ENCODE measurements at regions not wholly inside any gene's neighbourhood (a gene's known extent, or its start where the extent isn't known, plus 50 kb on each side); places are given as distances from the start of the nearest gene placed in this dataset.

DNA sequence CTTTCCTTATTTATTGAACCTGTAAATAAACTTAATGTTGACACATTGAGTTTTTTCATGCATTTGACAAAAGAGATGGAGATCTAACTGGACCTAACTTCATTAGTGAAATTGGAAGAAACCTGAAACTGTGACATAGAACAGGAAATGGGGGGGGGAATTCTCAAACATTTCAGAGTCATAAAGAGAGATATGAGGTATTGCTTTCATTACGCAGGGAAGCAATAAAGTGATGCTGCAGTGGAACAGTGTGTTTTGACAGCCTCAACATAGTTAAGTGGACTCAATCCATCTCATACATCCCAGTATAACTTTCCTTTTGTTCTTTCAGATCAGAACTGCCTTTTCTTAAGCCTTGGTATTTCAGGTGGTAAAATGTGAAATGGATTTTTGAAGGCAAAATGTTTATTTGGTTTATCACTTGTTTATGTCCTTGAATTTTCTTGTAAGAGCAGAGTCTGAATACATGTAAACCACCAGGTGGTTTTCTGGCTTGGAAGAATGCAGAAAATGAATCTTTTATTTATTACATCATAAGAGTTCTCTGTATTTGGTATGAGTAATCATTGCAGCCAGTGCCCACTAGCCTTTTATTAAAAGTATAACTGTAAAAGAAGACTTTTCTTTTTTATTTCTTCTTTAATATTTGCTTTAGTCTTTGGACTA, 132.5 kb downstream of the ZNF326 start:
- no peaks in the 10 kb centered on the region for H3K36me3 ChIP-seq (ENCODE audit: insufficient read depth, low read length)
- no peak for DNase-seq (ENCODE audit: low read depth, low spot score)
- no peak overlapping the region for H3K4me3 ChIP-seq
- H3K9me3 ChIP-seq (ENCODE audit: low read depth, low read length) = no peaks in the 10 kb centered on the region
- TF ChIP-seq POLR2AphosphoS5 (IDR thresholded peaks at IDR 0.05; ENCODE audit: borderline replicate concordance, low read depth, low read length) (no peak), FOXP2 (optimal IDR thresholded peaks at IDR 0.05; ENCODE audit: control extremely low read depth, extremely low read length, insufficient read depth) (no peak), EZH2 (IDR thresholded peaks at IDR 0.05) (no peak)
- H3K27ac ChIP-seq = no peak overlapping the region
- H3K9ac ChIP-seq (ENCODE audit: insufficient read length) = no peak overlapping the region

DNA sequence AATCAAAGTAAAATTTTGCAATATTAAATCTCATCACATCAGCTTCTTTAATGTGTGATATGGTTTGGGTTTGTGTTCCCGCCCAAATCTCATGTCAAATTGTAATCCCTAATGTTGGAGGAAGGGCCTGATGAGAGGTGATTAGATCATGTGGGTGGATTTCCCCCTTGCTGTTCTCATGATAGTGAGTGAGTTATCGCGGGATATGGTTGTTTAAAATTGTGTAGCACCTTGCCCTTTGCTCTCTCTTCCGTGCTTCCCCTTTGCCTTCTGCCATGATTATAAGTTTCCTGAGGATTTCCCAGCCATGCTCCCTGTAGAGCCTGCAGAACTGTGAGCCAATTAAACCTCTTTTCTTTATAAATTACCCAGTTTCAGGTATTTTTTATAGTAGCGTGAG, 131.9 kb downstream of the ZNF326 start:
- H3K36me3 ChIP-seq (ENCODE audit: insufficient read depth, low read length) = no peaks in the 10 kb centered on the region
- no peak for TF ChIP-seq FOXP2 (optimal IDR thresholded peaks at IDR 0.05; ENCODE audit: control extremely low read depth, extremely low read length, insufficient read depth)
- no peak for TF ChIP-seq POLR2AphosphoS5 (IDR thresholded peaks at IDR 0.05; ENCODE audit: borderline replicate concordance, low read depth, low read length)
- no peak for TF ChIP-seq EZH2 (IDR thresholded peaks at IDR 0.05)
- no peak overlapping the region for H3K4me3 ChIP-seq
- no peak for DNase-seq (ENCODE audit: low read depth, low spot score)
- H3K9me3 ChIP-seq (ENCODE audit: low read depth, low read length) = no peaks in the 10 kb centered on the region
- H3K9ac ChIP-seq (ENCODE audit: insufficient read length) = no peak overlapping the region
- no peak overlapping the region for H3K27ac ChIP-seq

DNA sequence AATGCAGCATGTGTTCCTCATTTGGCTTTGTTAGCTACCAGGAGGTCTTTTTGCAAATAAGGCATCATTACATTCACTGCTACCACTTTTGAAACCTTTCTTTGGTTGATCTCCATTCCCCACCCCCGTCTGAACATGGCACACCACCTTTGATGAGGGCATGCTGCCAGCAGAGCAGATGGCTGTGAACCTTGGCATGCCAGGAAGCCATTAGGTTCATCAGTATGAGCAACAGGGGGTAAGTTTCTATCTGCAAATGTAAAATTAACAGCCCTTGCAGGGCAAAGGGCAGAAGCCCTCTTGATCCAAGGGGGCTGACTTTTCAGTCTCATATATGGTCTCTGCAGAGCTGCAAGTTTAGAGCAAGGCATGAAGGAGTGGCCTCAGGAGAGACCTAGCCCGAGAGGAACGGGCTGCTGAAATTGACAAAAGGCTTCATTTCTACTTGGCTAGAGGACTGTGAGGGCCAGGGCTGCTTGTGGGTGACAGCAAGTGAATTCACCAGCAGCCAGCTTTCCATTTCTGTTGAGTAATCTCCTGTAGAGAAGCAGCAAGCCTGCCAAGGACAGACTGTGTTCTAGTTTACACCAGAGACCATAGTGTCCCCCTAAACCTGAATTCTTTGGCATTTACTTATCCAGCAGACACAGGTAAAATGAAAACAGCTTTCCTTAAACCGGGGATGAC, 127.9 kb downstream of the ZNF326 start:
- DNase-seq (ENCODE audit: low read depth, low spot score) = no peak
- H3K36me3 ChIP-seq (ENCODE audit: insufficient read depth, low read length) = no peaks in the 10 kb centered on the region; the same call in 1 of the 2 replicates
- no peaks in the 10 kb centered on the region for H3K9me3 ChIP-seq (ENCODE audit: low read depth, low read length)
- no peak overlapping the region for H3K4me3 ChIP-seq
- 0 out of 2 replicates have a peak overlapping the region, but pooled peaks have one; percentile 12 for H3K27ac ChIP-seq
- TF ChIP-seq POLR2AphosphoS5 (IDR thresholded peaks at IDR 0.05; ENCODE audit: borderline replicate concordance, low read depth, low read length) (no peak), EZH2 (IDR thresholded peaks at IDR 0.05) (no peak), FOXP2 (optimal IDR thresholded peaks at IDR 0.05; ENCODE audit: control extremely low read depth, extremely low read length, insufficient read depth) (no peak)
- no peak overlapping the region for H3K9ac ChIP-seq (ENCODE audit: insufficient read length)

DNA sequence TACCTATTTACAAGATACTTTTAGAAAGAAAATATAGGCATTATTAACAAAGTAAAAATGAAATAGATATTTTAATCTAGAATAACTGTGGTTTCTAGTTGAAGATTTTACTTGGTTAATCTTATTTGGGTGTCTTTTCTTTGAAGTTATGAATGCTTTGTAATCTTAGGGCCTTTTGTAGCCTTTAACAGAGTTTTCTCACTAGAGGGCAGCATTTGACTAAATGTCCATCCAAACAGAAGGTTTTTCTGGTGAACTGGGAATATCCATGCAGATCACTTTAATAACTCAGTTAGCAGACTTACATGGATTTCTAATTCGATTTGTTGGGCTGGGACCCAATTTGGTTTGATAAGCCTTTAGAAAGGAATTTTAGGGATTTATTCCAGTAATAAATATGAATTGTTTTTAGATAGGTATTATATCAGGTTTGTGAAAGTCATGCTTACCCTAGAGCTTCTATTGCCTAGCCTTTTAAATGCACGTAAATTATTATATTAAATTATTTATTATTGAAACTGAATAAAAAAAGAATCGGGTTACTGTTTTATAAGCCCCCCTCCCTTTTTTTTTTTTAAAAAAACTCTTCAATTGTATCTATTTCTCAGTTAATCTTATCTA, 119.7 kb downstream of the ZNF326 start:
- H3K36me3 ChIP-seq (ENCODE audit: insufficient read depth, low read length) = no peaks in the 10 kb centered on the region
- DNase-seq (ENCODE audit: low read depth, low spot score) = peak; percentile 82
- H3K9me3 ChIP-seq (ENCODE audit: low read depth, low read length) = no peaks in the 10 kb centered on the region
- H3K9ac ChIP-seq (ENCODE audit: insufficient read length) = peak overlapping the region; percentile 30
- peak overlapping the region; percentile 12; the same call in 1 of the 2 replicates for H3K27ac ChIP-seq
- no peak for TF ChIP-seq EZH2 (IDR thresholded peaks at IDR 0.05)
- no peak for TF ChIP-seq FOXP2 (optimal IDR thresholded peaks at IDR 0.05; ENCODE audit: control extremely low read depth, extremely low read length, insufficient read depth)
- no peak overlapping the region for H3K4me3 ChIP-seq

DNA sequence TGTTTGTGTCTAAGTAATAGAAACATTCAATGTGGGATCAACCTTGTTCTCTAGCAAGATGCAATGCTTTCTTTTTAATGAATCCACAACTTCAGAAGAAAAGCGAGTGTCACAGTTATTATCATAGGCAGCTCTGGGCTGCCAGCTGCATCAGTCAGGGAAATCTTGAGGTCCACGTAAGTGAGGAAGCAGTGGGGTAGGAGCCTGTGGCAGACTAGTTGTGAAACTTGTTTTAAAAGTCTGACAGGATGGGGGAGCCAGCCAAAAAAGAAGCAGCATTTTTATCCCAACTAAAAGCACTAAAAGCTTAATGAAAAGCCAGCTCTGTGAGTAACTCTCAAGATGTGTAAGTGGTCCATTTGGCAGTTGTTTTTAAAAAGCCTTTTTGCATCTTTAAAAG, 113.1 kb downstream of the ZNF326 start:
- TF ChIP-seq EZH2 (IDR thresholded peaks at IDR 0.05) (no peak), FOXP2 (optimal IDR thresholded peaks at IDR 0.05; ENCODE audit: control extremely low read depth, extremely low read length, insufficient read depth) (no peak), POLR2AphosphoS5 (IDR thresholded peaks at IDR 0.05; ENCODE audit: borderline replicate concordance, low read depth, low read length) (no peak)
- Histone ChIP-seq H3K27ac (peak overlapping the region; percentile 64), H3K9me3 (ENCODE audit: low read depth, low read length) (no peaks in the 10 kb centered on the region), H3K36me3 (ENCODE audit: insufficient read depth, low read length) (no peaks in the 10 kb centered on the region), H3K4me3 (no peak overlapping the region), H3K9ac (ENCODE audit: insufficient read length) (no peak overlapping the region)
- no peak for DNase-seq (ENCODE audit: low read depth, low spot score)

DNA sequence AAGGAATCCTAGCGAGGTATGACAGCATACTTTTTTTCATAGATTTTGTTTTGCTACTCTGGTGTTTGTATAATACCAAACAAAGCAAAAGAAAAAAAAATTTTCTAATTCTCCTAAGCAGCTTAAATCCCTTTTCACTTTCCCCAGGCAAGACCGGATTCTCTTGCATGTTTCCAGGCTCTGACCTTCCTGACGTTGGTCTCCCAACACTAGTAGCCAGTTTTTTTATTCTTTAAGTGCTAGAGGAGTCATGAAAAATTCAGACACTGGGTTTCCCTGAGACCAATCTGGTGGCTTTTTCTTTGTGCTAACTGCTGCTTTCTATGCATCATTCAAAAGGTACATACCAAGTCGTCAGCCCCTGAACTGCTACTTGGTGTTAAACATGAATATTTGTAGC, 111.4 kb downstream of the ZNF326 start:
- Histone ChIP-seq H3K4me3 (no peak overlapping the region), H3K9ac (ENCODE audit: insufficient read length) (no peak overlapping the region), H3K9me3 (ENCODE audit: low read depth, low read length) (no peaks in the 10 kb centered on the region), H3K27ac (peak overlapping the region; percentile 64; the same call in 1 of the 2 replicates), H3K36me3 (ENCODE audit: insufficient read depth, low read length) (no peaks in the 10 kb centered on the region)
- no peak for TF ChIP-seq EZH2 (IDR thresholded peaks at IDR 0.05)
- no peak for TF ChIP-seq FOXP2 (optimal IDR thresholded peaks at IDR 0.05; ENCODE audit: control extremely low read depth, extremely low read length, insufficient read depth)
- TF ChIP-seq POLR2AphosphoS5 (IDR thresholded peaks at IDR 0.05; ENCODE audit: borderline replicate concordance, low read depth, low read length) = no peak
- no peak for DNase-seq (ENCODE audit: low read depth, low spot score)

DNA sequence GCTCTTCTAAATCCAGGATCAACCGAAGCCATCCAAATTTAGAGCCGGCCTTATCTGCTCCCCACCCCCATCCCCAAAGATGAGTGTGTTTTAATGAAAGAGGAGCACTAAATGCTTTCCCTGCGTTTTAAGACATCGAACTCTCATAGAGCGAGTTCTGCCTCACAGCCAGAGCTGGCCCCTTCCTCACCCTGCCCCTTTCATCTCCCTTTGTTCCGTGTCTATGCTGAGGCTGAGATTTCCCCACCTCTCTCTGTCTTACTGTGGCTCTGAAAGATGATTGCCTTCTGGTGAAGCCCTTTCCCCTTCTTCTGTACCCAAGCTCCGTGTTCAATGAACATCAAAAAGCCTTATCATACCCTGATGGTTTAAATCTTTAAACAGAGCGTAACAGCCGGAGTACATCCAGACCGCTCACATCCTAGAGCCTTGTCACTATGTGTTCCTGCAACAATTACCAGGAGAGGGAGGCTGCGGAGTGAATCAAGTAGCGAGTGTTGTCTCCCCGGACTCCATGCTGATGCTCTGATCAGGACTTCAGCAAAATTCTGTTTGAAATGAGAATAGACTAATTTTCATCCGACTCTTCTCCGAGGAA, 110.1 kb downstream of the ZNF326 start:
- Histone ChIP-seq H3K36me3 (ENCODE audit: insufficient read depth, low read length) (no peaks in the 10 kb centered on the region), H3K9me3 (ENCODE audit: low read depth, low read length) (no peaks in the 10 kb centered on the region), H3K27ac (peak overlapping the region; percentile 28; the same call in 1 of the 2 replicates), H3K4me3 (no peak overlapping the region), H3K9ac (ENCODE audit: insufficient read length) (no peak overlapping the region)
- TF ChIP-seq EZH2 (IDR thresholded peaks at IDR 0.05) (no peak), FOXP2 (optimal IDR thresholded peaks at IDR 0.05; ENCODE audit: control extremely low read depth, extremely low read length, insufficient read depth) (no peak), POLR2AphosphoS5 (IDR thresholded peaks at IDR 0.05; ENCODE audit: borderline replicate concordance, low read depth, low read length) (no peak)
- DNase-seq (ENCODE audit: low read depth, low spot score) = no peak

DNA sequence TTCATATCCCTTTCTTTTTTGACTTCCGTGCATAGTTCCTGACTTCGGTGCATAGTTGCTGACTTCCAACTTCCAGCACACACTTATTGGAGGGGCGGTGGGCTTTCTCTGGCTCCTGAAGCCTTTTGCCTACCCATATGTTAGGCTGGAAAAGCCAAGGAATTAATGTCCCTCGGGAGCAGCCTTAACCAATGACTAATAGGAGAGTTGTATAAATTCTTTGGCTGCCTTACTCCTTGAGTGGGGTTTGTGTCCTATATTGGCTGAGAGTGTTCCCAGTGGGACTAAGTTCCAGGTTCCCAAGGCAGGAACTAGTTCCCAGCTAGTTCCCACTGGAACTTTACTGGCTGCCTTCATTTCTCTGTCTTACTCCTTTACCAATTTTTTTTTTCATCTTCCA, 105.7 kb downstream of the ZNF326 start:
- no peak for DNase-seq (ENCODE audit: low read depth, low spot score)

More for the DNA sequence above, 105.7 kb downstream of the ZNF326 start:
- no peak overlapping the region for H3K4me3 ChIP-seq
- no peaks in the 10 kb centered on the region for H3K36me3 ChIP-seq (ENCODE audit: insufficient read depth, low read length)
- H3K27ac ChIP-seq = peak overlapping the region; percentile 92
- no peak overlapping the region for H3K9ac ChIP-seq (ENCODE audit: insufficient read length)
- no peak for TF ChIP-seq FOXP2 (optimal IDR thresholded peaks at IDR 0.05; ENCODE audit: control extremely low read depth, extremely low read length, insufficient read depth)
- no peak for TF ChIP-seq POLR2AphosphoS5 (IDR thresholded peaks at IDR 0.05; ENCODE audit: borderline replicate concordance, low read depth, low read length)
- TF ChIP-seq EZH2 (IDR thresholded peaks at IDR 0.05) = no peak
- no peaks in the 10 kb centered on the region; the same call in 1 of the 2 replicates for H3K9me3 ChIP-seq (ENCODE audit: low read depth, low read length)
